Astrocyte (in vitro differentiated cells and primary cell): ENCODE measurements at regions not wholly inside any gene's neighbourhood (a gene's known extent, or its start where the extent isn't known, plus 50 kb on each side); places are given as distances from the start of the nearest gene placed in this dataset.

Experiments
- CTCF ChIP-seq: IDR thresholded peaks from 2 replicates; pipeline ENCODE4 v1.5.1; 2011; ENCODE audit warnings: low read depth, mild to moderate bottlenecking, inconsistent platforms, low read length, moderate library complexity; ENCODE audit not compliant: insufficient read depth
- EZH2 ChIP-seq: IDR thresholded peaks from 2 replicates; pipeline ENCODE4 v1.6.1; 2012; ENCODE audit warnings: mild to moderate bottlenecking, low read length, inconsistent platforms; ENCODE audit not compliant: insufficient read depth

- TF ChIP-seq CTCF (no peak), EZH2 (no peak)
Observed at GRCh38 chr18:5744659-5745058, 150.7 kb downstream of the TMEM200C start.
